ENCODE measurements at regions not wholly inside any gene's neighbourhood (a gene's known extent, or its start where the extent isn't known, plus 50 kb on each side); places are given as distances from the start of the nearest gene placed in this dataset.

- Histone ChIP-seq H3K27me3 (ENCODE audit: insufficient read depth, poor library complexity, severe bottlenecking) (no peaks in the 10 kb centered on the region), H3K4me1 (ENCODE audit: insufficient read depth, poor library complexity, severe bottlenecking) (peaks cover 40% of the 10 kb centered on the region), H3K36me3 (ENCODE audit: low read depth) (no peaks in the 10 kb centered on the region), H3K27ac (ENCODE audit: poor library complexity, severe bottlenecking) (peak overlapping the region; percentile 99), H3K9me3 (ENCODE audit: severe bottlenecking) (no peaks in the 10 kb centered on the region), H3K4me3 (ENCODE audit: severe bottlenecking) (no peak overlapping the region)
- no peak for DNase-seq (ENCODE audit: low spot score)
- ATAC-seq (ENCODE audit: low read depth), result peak; percentile 35
- TF ChIP-seq CTCF (IDR thresholded peaks at IDR 0.05; ENCODE audit: poor library complexity, severe bottlenecking), result no peak
Observed at GRCh38 chr21:33975548-33976081, 60.0 kb upstream of the ATP5PO start.

GRCh38 chr21:33974513-33975468, 59.2 kb upstream of the ATP5PO start:
- Histone ChIP-seq H3K4me1 (ENCODE audit: insufficient read depth, poor library complexity, severe bottlenecking) (peaks cover 40% of the 10 kb centered on the region), H3K9me3 (ENCODE audit: severe bottlenecking) (no peaks in the 10 kb centered on the region), H3K27ac (ENCODE audit: poor library complexity, severe bottlenecking) (peak overlapping the region; percentile 99), H3K4me3 (ENCODE audit: severe bottlenecking) (no peak overlapping the region), H3K27me3 (ENCODE audit: insufficient read depth, poor library complexity, severe bottlenecking) (no peaks in the 10 kb centered on the region), H3K36me3 (ENCODE audit: low read depth) (no peaks in the 10 kb centered on the region)
- ATAC-seq (ENCODE audit: low read depth) (no peak), DNase-seq (ENCODE audit: low spot score) (no peak)
- no peak for TF ChIP-seq CTCF (IDR thresholded peaks at IDR 0.05; ENCODE audit: poor library complexity, severe bottlenecking)

GRCh38 chr21:33973268-33973667, 57.7 kb upstream of the ATP5PO start:
- peaks cover 52% of the 10 kb centered on the region for H3K4me1 ChIP-seq (ENCODE audit: insufficient read depth, poor library complexity, severe bottlenecking)
- TF ChIP-seq CTCF (IDR thresholded peaks at IDR 0.05; ENCODE audit: poor library complexity, severe bottlenecking), result no peak
- ATAC-seq (ENCODE audit: low read depth) (no peak), DNase-seq (ENCODE audit: low spot score) (no peak)
- no peak overlapping the region for H3K27ac ChIP-seq (ENCODE audit: poor library complexity, severe bottlenecking)
- H3K27me3 ChIP-seq (ENCODE audit: insufficient read depth, poor library complexity, severe bottlenecking), result no peaks in the 10 kb centered on the region
- H3K9me3 ChIP-seq (ENCODE audit: severe bottlenecking), result no peaks in the 10 kb centered on the region
- no peaks in the 10 kb centered on the region for H3K36me3 ChIP-seq (ENCODE audit: low read depth)
- H3K4me3 ChIP-seq (ENCODE audit: severe bottlenecking), result no peak overlapping the region

- H3K4me1 ChIP-seq (ENCODE audit: insufficient read depth, poor library complexity, severe bottlenecking), result peaks cover 55% of the 10 kb centered on the region
- H3K9me3 ChIP-seq (ENCODE audit: severe bottlenecking), result no peaks in the 10 kb centered on the region
- no peaks in the 10 kb centered on the region for H3K27me3 ChIP-seq (ENCODE audit: insufficient read depth, poor library complexity, severe bottlenecking)
- no peak for DNase-seq (ENCODE audit: low spot score)
- no peak for ATAC-seq (ENCODE audit: low read depth)
- H3K36me3 ChIP-seq (ENCODE audit: low read depth), result no peaks in the 10 kb centered on the region
- H3K4me3 ChIP-seq (ENCODE audit: severe bottlenecking), result no peak overlapping the region
- TF ChIP-seq CTCF (IDR thresholded peaks at IDR 0.05; ENCODE audit: poor library complexity, severe bottlenecking), result no peak
- peak overlapping the region; percentile 77 for H3K27ac ChIP-seq (ENCODE audit: poor library complexity, severe bottlenecking)
Observed at GRCh38 chr21:33972539-33972938, 56.9 kb upstream of the ATP5PO start.
